CD14-positive monocyte (primary cell): ENCODE measurements at regions not wholly inside any gene's neighbourhood (a gene's known extent, or its start where the extent isn't known, plus 50 kb on each side); places are given as distances from the start of the nearest gene placed in this dataset.

Experiments used
- DNase-seq, 3 donors: peaks; one replicate each; pipeline ENCODE4 v3.0.0-alpha.2; 2011 to 2022
- H2AFZ ChIP-seq: 2 replicates; pipeline ENCODE4 v1.6.0; 2012; ENCODE audit warnings: mild to moderate bottlenecking, low read depth, low read length, inconsistent platforms; ENCODE audit not compliant: insufficient read depth, poor library complexity, severe bottlenecking
- H3K27ac ChIP-seq, 2 donors: 1 replicate in 1 of 2; 2 replicates in 1 of 2; pipeline ENCODE4 v1.5.1; 2012 to 2013; ENCODE audit warnings: low read length in 2 of 2, control low read depth in 1 of 2, inconsistent platforms in 1 of 2, low read depth in 1 of 2, mild to moderate bottlenecking in 1 of 2
- H3K27me3 ChIP-seq, 2 donors: one replicate each; pipeline versions ENCODE4 v1.6.0 to v1.6.1; 2011 to 2013; ENCODE audit warnings: low read length in 2 of 2; ENCODE audit not compliant: control insufficient read depth in 2 of 2, insufficient read depth in 2 of 2
- H3K36me3 ChIP-seq, 2 donors: replicated peaks in 1 of 2; 1 replicate in 1 of 2; 2 replicates in 1 of 2; pipeline versions ENCODE4 v1.5.1 to v1.6.1; 2012 to 2013; ENCODE audit warnings: low read length in 2 of 2, control low read depth in 1 of 2, inconsistent platforms in 1 of 2, mild to moderate bottlenecking in 1 of 2; ENCODE audit not compliant: insufficient read depth in 2 of 2, control insufficient read depth in 1 of 2
- H3K4me1 ChIP-seq, 2 donors: 1 replicate in 1 of 2; 2 replicates in 1 of 2; pipeline versions ENCODE4 v1.5.1 to v1.6.1; 2012 to 2013; ENCODE audit warnings: low read length in 2 of 2, control low read depth in 1 of 2, inconsistent platforms in 1 of 2, mild to moderate bottlenecking in 1 of 2, moderate library complexity in 1 of 2; ENCODE audit not compliant: insufficient read depth in 2 of 2, control insufficient read depth in 1 of 2
- H3K4me2 ChIP-seq: replicated peaks from 2 replicates; pipeline ENCODE3; 2012; ENCODE audit warnings: low read length, moderate library complexity, mild to moderate bottlenecking; ENCODE audit not compliant: poor library complexity, severe bottlenecking; ENCODE audit errors: extremely low read depth
- H3K4me3 ChIP-seq, 3 experiments: fragments of 200-600 bp in 1 of 3; sonication (generic) in 1 of 3; replicated peaks in 1 of 3; 1 replicate in 2 of 3; 2 replicates in 1 of 3; pipeline ENCODE4 v1.5.1; 2011 to 2013; ENCODE audit warnings: low read length in 3 of 3, mild to moderate bottlenecking in 3 of 3, control low read depth in 2 of 3, low read depth in 2 of 3, inconsistent platforms in 1 of 3, moderate library complexity in 1 of 3
- H3K79me2 ChIP-seq: 2 replicates; pipeline ENCODE4 v1.6.0; 2012; ENCODE audit warnings: mild to moderate bottlenecking, control low read depth, inconsistent platforms, low read length, moderate library complexity; ENCODE audit not compliant: insufficient read depth
- H3K9ac ChIP-seq: 2 replicates; pipeline ENCODE4 v1.6.0; 2017; ENCODE audit warnings: low read length, mild to moderate bottlenecking; ENCODE audit not compliant: insufficient read depth, poor library complexity, severe bottlenecking
- H3K9me3 ChIP-seq, 2 donors: replicated peaks in 1 of 2; 1 replicate in 1 of 2; 2 replicates in 1 of 2; pipeline versions ENCODE4 v1.5.1 to v1.6.1; 2012 to 2013; ENCODE audit warnings: low read length in 2 of 2, control low read depth in 1 of 2; ENCODE audit not compliant: control insufficient read depth in 1 of 2, insufficient read depth in 1 of 2
- H4K20me1 ChIP-seq: 2 replicates; pipeline ENCODE4 v1.6.0; 2012; ENCODE audit warnings: mild to moderate bottlenecking, low read length, control low read depth, moderate library complexity; ENCODE audit not compliant: insufficient read depth
- H3K27ac Mint-ChIP-seq, 7 donors: one replicate each; pipeline ENCODE4 v1.8.0; 2020; ENCODE audit warnings: mild to moderate bottlenecking in 7 of 7, mixed read lengths in 7 of 7, moderate library complexity in 6 of 7, inconsistent platforms in 2 of 7
- H3K27me3 Mint-ChIP-seq, 3 donors: one replicate each; pipeline ENCODE4 v1.8.0; 2021 to 2022; ENCODE audit warnings: low read depth in 3 of 3, mild to moderate bottlenecking in 3 of 3, mixed read lengths in 3 of 3, moderate library complexity in 3 of 3, inconsistent platforms in 1 of 3
- H3K36me3 Mint-ChIP-seq, 2 donors: one replicate each; pipeline ENCODE4 v1.8.0; 2020; ENCODE audit warnings: mixed read lengths in 2 of 2, inconsistent platforms in 1 of 2, mild to moderate bottlenecking in 1 of 2
- H3K4me1 Mint-ChIP-seq: one replicate; pipeline ENCODE4 v1.8.0; 2020; ENCODE audit warnings: mild to moderate bottlenecking, mixed read lengths
- H3K4me3 Mint-ChIP-seq, 2 donors: one replicate each; pipeline ENCODE4 v1.8.0; 2020; ENCODE audit warnings: mild to moderate bottlenecking in 2 of 2, mixed read lengths in 2 of 2, moderate library complexity in 1 of 2
- H3K9me3 Mint-ChIP-seq, 7 donors: one replicate each; pipeline ENCODE4 v1.8.0; 2020 to 2022; ENCODE audit warnings: mixed read lengths in 7 of 7, mild to moderate bottlenecking in 6 of 7, moderate library complexity in 6 of 7, inconsistent platforms in 2 of 7
- CTCF ChIP-seq: fragments of 200-600 bp; IDR thresholded peaks from one replicate; pipeline ENCODE4 v1.8.0; 2022; ENCODE audit warnings: antibody characterized with exemption, mild to moderate bottlenecking
- WGBS: methylation state at CpG from one replicate; pipeline ENCODE4 v1.1.5; 2013; ENCODE audit warnings: missing lambda C conversion rate; ENCODE audit not compliant: insufficient coverage; 5-methylcytosine and 5-hydroxymethylcytosine counted together
- intact Hi-C, 2 donors: fragments of 100-400 bp; cut with micrococcal nuclease; formaldehyde crosslinking; loops; one replicate each; pipeline versions ENCODE4 v1.15.0 to v1.15.1; 2023

- Histone ChIP-seq H3K27ac (peak overlapping the region; percentile 83 to 91), H3K4me3 (peak overlapping the region in 1 of 3 experiments; percentile 5), H3K36me3 (no peaks in the 10 kb centered on the region), H3K4me2 (peak overlapping the region; percentile 12), H4K20me1 (no peaks in the 10 kb centered on the region), H3K79me2 (no peaks in the 10 kb centered on the region), H3K9me3 (no peaks in the 10 kb centered on the region), H3K27me3 (no peaks in the 10 kb centered on the region), H2AFZ (peak overlapping the region; percentile 32), H3K4me1 (peaks cover 80 to 83% of the 10 kb centered on the region in 2 donors), H3K9ac (peak overlapping the region; percentile 51)
- H3K9me3 Mint-ChIP-seq: peaks cover 0 to 8% (median 0%) of the 10 kb centered on the region in 7 donors
- WGBS: 20% methylated on average over 5 of the region's 6 CpGs
- peaks cover 0 to 2% (median 0%) of the 10 kb centered on the region in 3 donors for H3K27me3 Mint-ChIP-seq
- H3K27ac Mint-ChIP-seq: peak overlapping the region; percentile 97 to 99 (median 99)
- peaks cover 80% of the 10 kb centered on the region for H3K4me1 Mint-ChIP-seq
- no peak for TF ChIP-seq CTCF
- peaks cover 0 to 4% of the 10 kb centered on the region in 2 donors for H3K36me3 Mint-ChIP-seq
- peak; percentile 77 to 88 (median 82) for DNase-seq
- H3K4me3 Mint-ChIP-seq: peak overlapping the region in 1 of 2 donors; percentile 54
- intact Hi-C loops: loop anchor here in 1 of 2 donors (10.0 kb wide), 1 partner anchor 278 kb away; no protein-coding TSS in a partner anchor
Observed at GRCh38 chr5:40406741-40407211, 272.9 kb upstream of the PTGER4 start.

- Mint-ChIP-seq H3K4me3 (no peak overlapping the region), H3K27ac (peak overlapping the region; percentile 97 to 99 (median 99)), H3K36me3 (no peaks in the 10 kb centered on the region), H3K27me3 (peaks cover 0 to 2% (median 0%) of the 10 kb centered on the region in 3 donors), H3K9me3 (peaks cover 0 to 5% (median 0%) of the 10 kb centered on the region in 7 donors), H3K4me1 (peaks cover 80% of the 10 kb centered on the region)
- Histone ChIP-seq H3K4me3 (peak overlapping the region in 1 of 3 experiments; percentile 5), H4K20me1 (no peaks in the 10 kb centered on the region), H3K4me2 (peak overlapping the region; percentile 12), H2AFZ (no peak overlapping the region), H3K9ac (peak overlapping the region; percentile 51), H3K9me3 (no peaks in the 10 kb centered on the region), H3K36me3 (no peaks in the 10 kb centered on the region), H3K79me2 (no peaks in the 10 kb centered on the region), H3K27me3 (no peaks in the 10 kb centered on the region), H3K27ac (peak overlapping the region; percentile 87 to 91), H3K4me1 (peaks cover 79 to 80% of the 10 kb centered on the region in 2 donors)
- peak; percentile 46 to 84 (median 49) for DNase-seq
- 83% methylated on average over 2 of the region's 5 CpGs for WGBS
- intact Hi-C loops: loop anchor here in 1 of 2 donors (10.0 kb wide), 1 partner anchor 279 kb away; no protein-coding TSS in a partner anchor
- no peak for TF ChIP-seq CTCF
Observed at GRCh38 chr5:40405996-40406740, 273.5 kb upstream of the PTGER4 start.
